OCI-LY7 (cell line): ENCODE measurements at regions not wholly inside any gene's neighbourhood (a gene's known extent, or its start where the extent isn't known, plus 50 kb on each side); places are given as distances from the start of the nearest gene placed in this dataset.

Source experiments
- BruUV-seq: library from RNA; stranded (reverse); fragments of 400-500 nt; replicated peaks from 2 replicates; lab custom pipeline; 2021; lab: Mats Ljungman, UMichigan
- CTCF ChIA-PET: fragments of 300-600 bp; sonication (Branson Sonifier 250); formaldehyde crosslinking; loops from one replicate; lab custom pipeline; 2022; ENCODE audit warnings: antibody characterized with exemption; ENCODE audit not compliant: unreplicated experiment; lab: Charles Lee
- POLR2A ChIA-PET: fragments of 300-600 bp; sonication (Branson Sonifier 250); formaldehyde crosslinking; loops from one replicate; lab custom pipeline; 2022; ENCODE audit warnings: antibody characterized with exemption; lab: Charles Lee
- DNase-seq: peaks from one replicate; pipeline ENCODE4 v3.0.0-alpha.2; 2015; ENCODE audit warnings: low spot score
- H2AFZ ChIP-seq: fragments of 200-600 bp; sonication (generic), shearing (Covaris generic); 2 replicates; pipeline ENCODE4 v1.6.1; 2014; ENCODE audit warnings: mild to moderate bottlenecking, antibody characterized with exemption, low read length, moderate library complexity
- H3K27ac ChIP-seq: fragments of 200-600 bp; sonication (generic); 2 replicates; pipeline ENCODE4 v1.5.1; 2014; ENCODE audit warnings: mixed run types, low read depth, mild to moderate bottlenecking, moderate library complexity, low read length, inconsistent platforms; ENCODE audit not compliant: poor library complexity, severe bottlenecking
- H3K36me3 ChIP-seq: fragments of 200-600 bp; sonication (generic); 2 replicates; pipeline ENCODE4 v1.6.1; 2014; ENCODE audit warnings: mild to moderate bottlenecking, antibody characterized with exemption, low read length, moderate library complexity, mixed read lengths; ENCODE audit not compliant: insufficient read depth
- H3K4me1 ChIP-seq: fragments of 200-600 bp; sonication (generic); 2 replicates; pipeline ENCODE4 v1.5.1; 2014; ENCODE audit warnings: mild to moderate bottlenecking, low read length; ENCODE audit not compliant: insufficient read depth, poor library complexity, severe bottlenecking
- H3K4me2 ChIP-seq: fragments of 200-600 bp; sonication (generic); 2 replicates; pipeline ENCODE4 v1.6.1; 2014; ENCODE audit warnings: mild to moderate bottlenecking, low read length
- H3K4me3 ChIP-seq: fragments of 200-600 bp; sonication (generic); 2 replicates; pipeline ENCODE4 v1.5.1; 2014; ENCODE audit warnings: mild to moderate bottlenecking, low read depth, low read length; ENCODE audit not compliant: poor library complexity, severe bottlenecking
- H3K79me2 ChIP-seq: fragments of 200-600 bp; sonication (generic); 2 replicates; pipeline ENCODE4 v1.6.1; 2016; ENCODE audit warnings: low read depth, mild to moderate bottlenecking, low read length, moderate library complexity, mixed read lengths; ENCODE audit not compliant: insufficient read depth
- H3K9me2 ChIP-seq: fragments of 200-600 bp; sonication (generic); 2 replicates; pipeline ENCODE4 v1.6.1; 2016; ENCODE audit warnings: mild to moderate bottlenecking, low read length, mixed read lengths; ENCODE audit not compliant: insufficient read depth
- H3K9me3 ChIP-seq: fragments of 200-600 bp; sonication (generic); 2 replicates; pipeline ENCODE4 v1.6.1; 2014; ENCODE audit warnings: mild to moderate bottlenecking, mixed run types, low read length, mixed read lengths
- H4K20me1 ChIP-seq: fragments of 200-600 bp; sonication (generic); 2 replicates; pipeline ENCODE4 v1.6.1; 2014; ENCODE audit warnings: mild to moderate bottlenecking, antibody characterized with exemption, low read length, moderate library complexity, mixed read lengths; ENCODE audit not compliant: insufficient read depth
- EZH2phosphoT487 ChIP-seq: fragments of 200-600 bp; sonication (generic); IDR thresholded peaks from 2 replicates; pipeline ENCODE4 v1.6.1; 2018; ENCODE audit warnings: low read depth, borderline replicate concordance, mild to moderate bottlenecking, mixed run types, antibody characterized with exemption, low read length, moderate library complexity, mixed read lengths
- intact Hi-C: fragments of 100-400 bp; cut with micrococcal nuclease; formaldehyde crosslinking; loops from one replicate; pipeline ENCODE4 v1.10.0; 2022; ENCODE audit not compliant: unreplicated experiment
- TF ChIP-seq, protein P1 (sequence below): fragments of 200-600 bp; sonication (generic); conservative IDR thresholded peaks from 2 replicates; pipeline ENCODE4 v1.5.1; 2014; ENCODE audit warnings: mild to moderate bottlenecking, antibody characterized with exemption, low read length, moderate library complexity, mixed read lengths

DNA sequence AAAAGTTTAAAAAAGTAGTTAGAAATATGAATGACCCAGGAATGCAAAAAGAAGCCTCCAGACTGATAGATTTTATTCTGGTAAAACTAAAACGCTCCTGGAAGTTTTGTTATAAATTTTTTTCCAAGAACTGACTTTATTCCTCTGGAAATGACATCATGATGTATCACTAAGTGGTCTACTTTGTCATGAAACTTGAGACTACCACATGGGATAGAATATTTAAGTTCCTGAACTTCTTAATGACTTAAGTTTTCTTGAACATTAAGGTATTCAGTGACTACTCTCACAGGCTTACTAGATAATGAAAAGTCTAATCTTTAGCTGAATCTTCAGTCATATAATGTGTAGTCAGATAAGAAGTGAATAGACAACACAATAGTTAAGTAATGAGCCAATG lies 842.2 kb downstream of the USP25 start:
- Histone ChIP-seq H3K36me3 (no peaks in the 10 kb centered on the region), H2AFZ (no peak overlapping the region)
- intact Hi-C loops, result no loop called here

DNA sequence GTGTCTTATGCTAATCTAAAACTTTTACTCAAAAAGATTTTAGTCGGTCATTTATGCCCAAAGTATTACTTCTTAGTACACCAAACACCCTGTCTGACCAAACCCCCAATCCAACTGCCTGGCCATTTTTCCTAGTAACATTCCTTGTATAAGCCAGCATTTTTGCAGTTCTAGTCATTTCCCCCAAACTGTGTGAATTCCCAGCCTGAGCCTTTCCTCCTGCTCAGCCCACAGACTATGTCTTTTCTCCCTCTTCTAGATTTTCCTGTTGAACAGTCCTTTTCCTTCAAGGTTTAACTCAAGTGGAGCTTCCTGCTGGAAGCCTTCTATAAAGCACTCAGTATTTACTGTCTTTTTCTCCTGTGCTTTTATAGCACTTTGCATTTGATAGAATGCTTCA lies 843.8 kb downstream of the USP25 start:
- POLR2A ChIA-PET, result interaction anchor here (0.9 to 1.0 kb wide), 2 partner anchors 10 to 13 kb away, joined by 4 read pairs; no protein-coding TSS in a partner anchor
- Histone ChIP-seq H3K9me3 (0 out of 2 replicates have a peak, but pooled peaks cover 13% of the 10 kb centered on the region), H4K20me1 (no peaks in the 10 kb centered on the region), H3K4me1 (no peaks in the 10 kb centered on the region), H3K36me3 (no peaks in the 10 kb centered on the region), H3K4me3 (no peak overlapping the region), H3K79me2 (no peaks in the 10 kb centered on the region), H3K9me2 (no peaks in the 10 kb centered on the region), H3K27ac (no peak overlapping the region), H3K4me2 (no peak overlapping the region), H2AFZ (no peak overlapping the region)
- DNase-seq, result no peak
- no TSS peak for BruUV-seq
- CTCF ChIA-PET, result no interaction called here
- intact Hi-C loops, result no loop called here
- TF ChIP-seq, protein P1, sequence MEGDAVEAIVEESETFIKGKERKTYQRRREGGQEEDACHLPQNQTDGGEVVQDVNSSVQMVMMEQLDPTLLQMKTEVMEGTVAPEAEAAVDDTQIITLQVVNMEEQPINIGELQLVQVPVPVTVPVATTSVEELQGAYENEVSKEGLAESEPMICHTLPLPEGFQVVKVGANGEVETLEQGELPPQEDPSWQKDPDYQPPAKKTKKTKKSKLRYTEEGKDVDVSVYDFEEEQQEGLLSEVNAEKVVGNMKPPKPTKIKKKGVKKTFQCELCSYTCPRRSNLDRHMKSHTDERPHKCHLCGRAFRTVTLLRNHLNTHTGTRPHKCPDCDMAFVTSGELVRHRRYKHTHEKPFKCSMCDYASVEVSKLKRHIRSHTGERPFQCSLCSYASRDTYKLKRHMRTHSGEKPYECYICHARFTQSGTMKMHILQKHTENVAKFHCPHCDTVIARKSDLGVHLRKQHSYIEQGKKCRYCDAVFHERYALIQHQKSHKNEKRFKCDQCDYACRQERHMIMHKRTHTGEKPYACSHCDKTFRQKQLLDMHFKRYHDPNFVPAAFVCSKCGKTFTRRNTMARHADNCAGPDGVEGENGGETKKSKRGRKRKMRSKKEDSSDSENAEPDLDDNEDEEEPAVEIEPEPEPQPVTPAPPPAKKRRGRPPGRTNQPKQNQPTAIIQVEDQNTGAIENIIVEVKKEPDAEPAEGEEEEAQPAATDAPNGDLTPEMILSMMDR, result no peak
- TF ChIP-seq EZH2phosphoT487, result no peak

More for the DNA sequence above, 842.2 kb downstream of the USP25 start:
- no peaks in the 10 kb centered on the region for H4K20me1 ChIP-seq
- no peak overlapping the region for H3K27ac ChIP-seq
- CTCF ChIA-PET, result no interaction called here
- H3K9me3 ChIP-seq, result 0 out of 2 replicates have a peak, but pooled peaks cover 13% of the 10 kb centered on the region
- DNase-seq, result no peak
- TF ChIP-seq EZH2phosphoT487, result no peak
- TF ChIP-seq, protein P1, result no peak
- no peak overlapping the region for H3K4me2 ChIP-seq
- H3K4me1 ChIP-seq, result no peaks in the 10 kb centered on the region
- no TSS peak for BruUV-seq
- no peak overlapping the region for H3K4me3 ChIP-seq
- H3K9me2 ChIP-seq, result no peaks in the 10 kb centered on the region
- no peaks in the 10 kb centered on the region for H3K79me2 ChIP-seq
- POLR2A ChIA-PET, result no interaction called here

DNA sequence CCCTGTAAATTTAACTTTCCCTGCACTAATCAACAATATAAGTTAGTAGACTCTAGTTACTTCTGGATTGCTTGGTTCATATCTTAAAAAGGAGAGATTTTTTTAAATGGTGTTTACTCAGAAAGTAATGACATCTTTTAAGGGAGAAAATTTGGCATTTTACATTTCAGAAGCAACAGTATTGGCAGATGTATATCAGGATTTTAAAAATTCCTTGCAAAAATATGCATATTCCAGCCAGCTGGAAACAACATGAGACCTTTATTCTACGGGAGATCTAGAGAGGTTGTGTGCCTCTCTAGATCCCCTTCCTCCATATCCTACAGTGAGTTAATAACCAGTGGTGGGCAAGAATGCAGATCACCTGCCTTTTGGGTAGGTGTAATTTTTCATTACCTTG lies 848.2 kb downstream of the USP25 start:
- no peaks in the 10 kb centered on the region for H3K79me2 ChIP-seq
- no peaks in the 10 kb centered on the region for H4K20me1 ChIP-seq
- no peak overlapping the region for H3K4me3 ChIP-seq
- H3K9me2 ChIP-seq, result no peaks in the 10 kb centered on the region
- BruUV-seq, result no TSS peak
- intact Hi-C loops, result no loop called here
- no peak overlapping the region for H3K27ac ChIP-seq
- H3K4me1 ChIP-seq, result no peaks in the 10 kb centered on the region
- H3K36me3 ChIP-seq, result no peaks in the 10 kb centered on the region
- POLR2A ChIA-PET, result no interaction called here
- 0 out of 2 replicates have a peak, but pooled peaks cover 13% of the 10 kb centered on the region for H3K9me3 ChIP-seq
- no peak for DNase-seq
- no peak overlapping the region for H2AFZ ChIP-seq
- H3K4me2 ChIP-seq, result no peak overlapping the region
- CTCF ChIA-PET, result no interaction called here
- no peak for TF ChIP-seq EZH2phosphoT487
- TF ChIP-seq, protein P1, result no peak
